ENCODE measurements at regions not wholly inside any gene's neighbourhood (a gene's known extent, or its start where the extent isn't known, plus 50 kb on each side); places are given as distances from the start of the nearest gene placed in this dataset.
"Not testable (repeated sequence)": the region's sequence is repeated elsewhere in the genome, so short reads cannot be mapped to it uniquely, and the experiment has no call there.

DNA sequence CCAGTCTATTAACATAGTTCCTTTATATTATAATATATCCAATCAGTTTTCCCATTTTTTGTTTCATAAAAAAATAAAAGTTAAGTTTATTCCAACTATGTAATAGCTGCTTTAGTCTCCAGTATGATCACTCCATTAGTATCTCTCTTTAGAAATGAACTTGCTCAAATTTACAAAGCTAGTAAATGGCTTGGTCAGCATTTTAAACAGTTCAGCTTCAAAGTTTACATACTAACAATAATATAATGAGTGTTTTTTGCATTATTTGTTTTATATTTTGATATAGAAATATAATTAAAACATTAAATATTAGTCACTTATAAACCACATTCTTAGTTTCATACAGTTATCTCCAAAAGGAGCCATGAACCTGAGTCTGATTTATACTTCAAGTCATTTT, 1073.8 kb downstream of the SLITRK5 start:
- Mint-ChIP-seq H3K9me3 (peaks cover 0 to 3% (median 0%) of the 10 kb centered on the region in 3 donors), H3K36me3 (no peaks in the 10 kb centered on the region), H3K4me1 (no peaks in the 10 kb centered on the region), H3K27ac (no peak overlapping the region), H3K4me3 (no peak overlapping the region), H3K27me3 (no peaks in the 10 kb centered on the region)

- Mint-ChIP-seq H3K4me1 (no peaks in the 10 kb centered on the region), H3K27ac (no peak overlapping the region), H3K4me3 (no peak overlapping the region), H3K36me3 (no peaks in the 10 kb centered on the region), H3K9me3 (peaks cover 0 to 17% (median 3%) of the 10 kb centered on the region in 3 donors), H3K27me3 (no peaks in the 10 kb centered on the region)
Observed at GRCh38 chr13:88752041-88752440, 1080.9 kb downstream of the SLITRK5 start.

GRCh38 chr13:88754141-88754540, 1083.0 kb downstream of the SLITRK5 start:
- Mint-ChIP-seq H3K27ac (no peak overlapping the region), H3K4me3 (no peak overlapping the region), H3K9me3 (peaks cover 3 to 17% (median 5%) of the 10 kb centered on the region in 3 donors), H3K36me3 (no peaks in the 10 kb centered on the region), H3K27me3 (no peaks in the 10 kb centered on the region), H3K4me1 (no peaks in the 10 kb centered on the region)

DNA sequence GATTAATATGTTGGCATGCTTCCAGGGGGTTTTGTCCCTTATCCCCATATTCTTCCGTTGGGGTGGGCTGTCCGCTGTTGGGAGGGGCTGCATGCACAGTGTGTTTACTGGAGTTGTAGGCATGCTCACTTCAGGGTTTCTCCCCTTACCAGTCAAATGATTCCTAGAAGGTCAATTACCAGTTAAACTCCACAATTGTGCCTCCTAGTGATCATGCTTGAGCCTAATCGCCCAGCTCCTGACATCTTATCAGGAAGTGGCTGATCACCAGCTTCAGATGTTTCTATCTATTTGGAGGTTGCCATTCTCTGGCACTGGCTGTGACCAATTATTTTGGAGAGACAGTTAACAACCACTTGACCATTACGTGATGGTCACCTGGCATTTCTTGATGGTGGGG, 1090.0 kb downstream of the SLITRK5 start:
- H3K27ac Mint-ChIP-seq, result no peak overlapping the region
- H3K27me3 Mint-ChIP-seq, result no peaks in the 10 kb centered on the region
- no peak overlapping the region for H3K4me3 Mint-ChIP-seq
- H3K9me3 Mint-ChIP-seq, result peaks cover 5 to 8% (median 6%) of the 10 kb centered on the region in 3 donors
- no peaks in the 10 kb centered on the region for H3K4me1 Mint-ChIP-seq
- no peaks in the 10 kb centered on the region for H3K36me3 Mint-ChIP-seq

DNA sequence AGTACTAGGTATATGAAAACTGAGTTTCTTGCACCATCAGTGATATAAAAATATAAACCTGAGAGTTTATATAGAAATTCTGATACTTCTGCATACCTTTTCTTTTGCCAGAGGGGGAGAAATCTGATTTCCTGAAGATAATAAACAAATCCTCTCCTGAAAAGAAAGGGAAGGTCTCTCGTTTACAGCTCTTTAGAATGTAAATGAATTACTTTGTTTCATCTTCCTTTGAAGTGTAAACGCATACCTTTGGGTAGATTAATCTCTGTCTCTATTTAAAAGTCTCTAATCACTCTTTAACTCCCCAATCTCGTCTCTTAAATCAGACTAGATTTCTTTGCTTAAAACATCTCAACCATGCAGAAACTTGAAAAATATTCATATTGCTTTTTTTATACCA, 1092.9 kb downstream of the SLITRK5 start:
- no peak overlapping the region for H3K27ac Mint-ChIP-seq
- no peaks in the 10 kb centered on the region for H3K4me1 Mint-ChIP-seq
- no peak overlapping the region for H3K4me3 Mint-ChIP-seq
- no peaks in the 10 kb centered on the region for H3K36me3 Mint-ChIP-seq
- peaks cover 0 to 3% (median 3%) of the 10 kb centered on the region in 3 donors for H3K9me3 Mint-ChIP-seq
- no peaks in the 10 kb centered on the region for H3K27me3 Mint-ChIP-seq

DNA sequence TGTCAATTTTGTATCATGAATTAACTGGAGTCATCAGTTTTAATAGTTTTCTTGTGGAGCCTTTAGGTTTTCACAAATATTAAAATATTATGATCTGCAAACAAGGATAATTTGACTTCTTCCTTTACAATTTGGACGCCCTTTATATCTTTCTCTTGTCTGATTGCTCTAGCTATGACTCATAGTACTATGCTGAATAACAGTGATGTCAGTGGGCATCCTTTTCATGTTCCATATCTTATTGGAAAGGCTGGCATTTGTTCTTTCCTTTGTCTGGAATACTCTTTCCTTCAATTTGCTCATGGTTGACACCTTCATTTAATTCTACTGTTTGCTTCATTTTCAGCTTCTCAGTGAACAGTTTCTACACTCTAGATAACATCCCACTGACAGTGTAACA, 1129.3 kb downstream of the SLITRK5 start:
- Mint-ChIP-seq H3K27ac (no peak overlapping the region), H3K4me1 (no peaks in the 10 kb centered on the region), H3K4me3 (peak overlapping the region in 1 of 4 donors; percentile 4), H3K27me3 (no peaks in the 10 kb centered on the region), H3K36me3 (no peaks in the 10 kb centered on the region), H3K9me3 (peaks cover 4 to 7% (median 5%) of the 10 kb centered on the region in 3 donors)

DNA sequence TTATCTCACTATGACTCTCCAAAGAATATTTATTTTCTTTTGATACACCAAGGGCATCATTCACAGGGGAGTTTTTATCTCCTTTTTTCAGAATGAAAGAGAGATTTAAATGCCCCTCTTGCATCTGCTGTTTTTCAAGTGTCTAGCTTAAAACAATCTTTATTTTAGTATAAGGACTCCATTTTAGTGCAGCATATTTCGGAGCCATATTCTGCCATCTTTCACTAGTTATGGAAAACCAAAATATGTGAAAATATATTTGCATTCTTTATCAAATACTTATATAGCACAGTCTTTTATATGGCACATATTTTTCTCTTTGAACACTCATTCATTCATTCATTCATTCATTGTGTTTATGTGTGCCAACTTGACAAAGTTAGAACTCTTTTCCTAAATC, 1130.2 kb downstream of the SLITRK5 start:
- H3K27me3 Mint-ChIP-seq, result no peaks in the 10 kb centered on the region
- peaks cover 4 to 7% (median 5%) of the 10 kb centered on the region in 3 donors for H3K9me3 Mint-ChIP-seq
- no peaks in the 10 kb centered on the region for H3K36me3 Mint-ChIP-seq
- H3K4me3 Mint-ChIP-seq, result no peak overlapping the region
- H3K27ac Mint-ChIP-seq, result no peak overlapping the region
- no peaks in the 10 kb centered on the region for H3K4me1 Mint-ChIP-seq

DNA sequence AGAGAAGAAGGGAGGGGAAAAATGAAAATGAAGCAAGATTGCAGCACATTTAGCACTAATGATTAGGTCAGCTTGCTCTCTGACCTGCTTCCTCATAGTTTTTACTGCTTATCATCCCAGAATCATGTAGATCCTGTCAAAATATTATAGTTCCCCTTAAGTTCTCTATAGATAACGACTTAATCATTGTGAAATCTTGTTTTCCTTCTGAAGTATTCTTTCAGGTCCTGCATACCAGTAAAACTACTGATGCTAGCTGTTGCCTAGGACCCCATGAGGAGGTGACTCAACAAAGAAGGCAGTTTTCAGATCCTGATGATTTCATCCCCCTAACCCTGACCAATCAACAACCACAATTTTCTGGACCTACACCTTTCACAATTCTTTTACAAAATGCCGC, 1131.7 kb downstream of the SLITRK5 start:
- Mint-ChIP-seq H3K27me3 (no peaks in the 10 kb centered on the region), H3K9me3 (peaks cover 3 to 7% (median 6%) of the 10 kb centered on the region in 3 donors), H3K27ac (no peak overlapping the region), H3K36me3 (no peaks in the 10 kb centered on the region), H3K4me3 (no peak overlapping the region), H3K4me1 (no peaks in the 10 kb centered on the region)

GRCh38 chr13:88806438-88806837, 1135.3 kb downstream of the SLITRK5 start:
- Mint-ChIP-seq H3K36me3 (no peaks in the 10 kb centered on the region), H3K4me1 (no peaks in the 10 kb centered on the region), H3K27ac (no peak overlapping the region), H3K27me3 (no peaks in the 10 kb centered on the region), H3K9me3 (peaks cover 0 to 7% (median 6%) of the 10 kb centered on the region in 3 donors), H3K4me3 (no peak overlapping the region)

GRCh38 chr13:88817560-88817959, 1146.4 kb downstream of the SLITRK5 start:
- Mint-ChIP-seq H3K36me3 (no peaks in the 10 kb centered on the region), H3K9me3 (peaks cover 0 to 12% (median 7%) of the 10 kb centered on the region in 3 donors), H3K4me1 (no peaks in the 10 kb centered on the region), H3K4me3 (no peak overlapping the region), H3K27me3 (no peaks in the 10 kb centered on the region), H3K27ac (no peak overlapping the region)

GRCh38 chr13:88823114-88823513, 1151.9 kb downstream of the SLITRK5 start:
- Mint-ChIP-seq H3K27me3 (no peaks in the 10 kb centered on the region), H3K4me1 (no peaks in the 10 kb centered on the region), H3K4me3 (no peak overlapping the region), H3K9me3 (peaks cover 1 to 3% (median 2%) of the 10 kb centered on the region in 3 donors), H3K27ac (no peak overlapping the region), H3K36me3 (no peaks in the 10 kb centered on the region)

GRCh38 chr13:88824218-88824617, 1153.0 kb downstream of the SLITRK5 start:
- Mint-ChIP-seq H3K27me3 (no peaks in the 10 kb centered on the region), H3K36me3 (no peaks in the 10 kb centered on the region), H3K27ac (no peak overlapping the region), H3K4me1 (no peaks in the 10 kb centered on the region), H3K9me3 (peaks cover 1 to 7% (median 2%) of the 10 kb centered on the region in 3 donors), H3K4me3 (no peak overlapping the region)

GRCh38 chr13:88840085-88840484, 1168.9 kb downstream of the SLITRK5 start:
- Mint-ChIP-seq H3K27me3 (no peaks in the 10 kb centered on the region), H3K27ac (no peak overlapping the region), H3K36me3 (no peaks in the 10 kb centered on the region), H3K9me3 (peaks cover 0 to 8% (median 3%) of the 10 kb centered on the region in 3 donors), H3K4me1 (no peaks in the 10 kb centered on the region), H3K4me3 (no peak overlapping the region)

DNA sequence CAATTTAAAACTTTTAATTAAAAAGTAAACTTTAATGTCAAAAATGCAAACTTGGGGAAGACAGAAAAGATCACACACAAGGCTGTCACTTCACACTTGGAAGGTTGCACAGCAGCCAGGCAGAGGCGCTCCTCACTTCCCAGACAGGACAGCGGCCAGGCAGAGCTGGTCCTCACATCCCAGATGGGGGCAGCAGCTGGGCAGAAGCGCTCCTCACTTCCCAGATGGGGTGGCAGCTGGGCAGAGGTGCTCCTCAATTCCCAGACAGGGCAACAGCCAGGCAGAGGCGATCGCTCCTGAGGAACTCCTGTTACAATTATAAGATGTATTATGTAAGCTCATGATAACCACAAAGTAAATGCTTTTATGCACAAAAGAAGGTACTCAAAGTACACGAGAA, 1181.1 kb downstream of the SLITRK5 start:
- not testable (repeated sequence) for H3K27me3 Mint-ChIP-seq, H3K36me3 Mint-ChIP-seq, H3K27ac Mint-ChIP-seq, H3K4me3 Mint-ChIP-seq, H3K9me3 Mint-ChIP-seq, H3K4me1 Mint-ChIP-seq

DNA sequence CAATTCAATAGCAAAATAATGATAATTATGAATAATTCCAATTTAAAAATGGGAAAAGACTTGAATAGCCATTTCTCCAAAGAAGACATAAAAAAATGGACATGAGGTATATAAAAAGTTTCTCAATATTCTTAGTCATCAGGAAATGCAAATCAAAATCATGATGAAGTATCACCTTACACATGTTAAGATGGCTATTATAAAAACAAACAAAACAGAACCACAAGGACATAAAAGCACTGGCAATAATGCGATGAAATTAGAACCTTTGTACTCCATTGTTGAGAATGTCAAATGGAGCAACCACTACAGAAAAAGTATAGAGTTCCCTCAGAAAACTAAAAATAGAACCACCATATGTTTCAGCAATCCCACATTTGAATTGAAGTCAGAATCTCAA, 1186.1 kb downstream of the SLITRK5 start:
- no peak overlapping the region for H3K27ac Mint-ChIP-seq
- no peaks in the 10 kb centered on the region for H3K4me1 Mint-ChIP-seq
- H3K9me3 Mint-ChIP-seq, result peaks cover 1 to 12% (median 2%) of the 10 kb centered on the region in 3 donors
- peaks cover 1% of the 10 kb centered on the region for H3K36me3 Mint-ChIP-seq
- H3K27me3 Mint-ChIP-seq, result no peaks in the 10 kb centered on the region
- no peak overlapping the region for H3K4me3 Mint-ChIP-seq

GRCh38 chr13:88862095-88862620, 1191.0 kb downstream of the SLITRK5 start:
- Mint-ChIP-seq H3K27ac (no peak overlapping the region), H3K27me3 (no peaks in the 10 kb centered on the region), H3K4me1 (no peaks in the 10 kb centered on the region), H3K36me3 (peaks cover 1% of the 10 kb centered on the region), H3K9me3 (peaks cover 0 to 6% (median 2%) of the 10 kb centered on the region in 3 donors), H3K4me3 (no peak overlapping the region)
